CD4-positive, CD25-positive, alpha-beta regulatory T cell (primary cell): ENCODE measurements at regions not wholly inside any gene's neighbourhood (a gene's known extent, or its start where the extent isn't known, plus 50 kb on each side); places are given as distances from the start of the nearest gene placed in this dataset.
"Not testable (repeated sequence)": the region's sequence is repeated elsewhere in the genome, so short reads cannot be mapped to it uniquely, and the experiment has no call there.

Experiments
- ATAC-seq, 2 donors: fragments of 150-1000 bp; cut with Tn5 transposase; one replicate each; pipeline ENCODE4 v1.10.0; 2021; ENCODE audit warnings: low read depth in 2 of 2, moderate number of reproducible peaks in 2 of 2, moderate library complexity in 1 of 2
- DNase-seq, 3 donors: peaks; one replicate each; pipeline versions ENCODE4 v3.0.0 to v3.0.0-alpha.2; 2012 to 2022; ENCODE audit warnings: mixed read lengths in 1 of 3
- H3K27ac ChIP-seq: one replicate; pipeline ENCODE4 v1.7.0; 2013; ENCODE audit warnings: mild to moderate bottlenecking, low read length; ENCODE audit not compliant: insufficient read depth, poor library complexity, severe bottlenecking
- H3K27me3 ChIP-seq: one replicate; pipeline ENCODE4 v1.7.0; 2013; ENCODE audit warnings: low read length; ENCODE audit not compliant: control insufficient read depth, insufficient read depth
- H3K36me3 ChIP-seq: one replicate; pipeline ENCODE4 v1.7.0; 2013; ENCODE audit warnings: mild to moderate bottlenecking, low read length, moderate library complexity; ENCODE audit not compliant: control insufficient read depth, insufficient read depth
- H3K4me1 ChIP-seq: 2 replicates; pipeline ENCODE4 v1.7.0; 2013; ENCODE audit warnings: mild to moderate bottlenecking, low read length; ENCODE audit not compliant: insufficient read depth, control insufficient read depth, poor library complexity, severe bottlenecking
- H3K4me3 ChIP-seq: one replicate; pipeline ENCODE4 v1.7.0; 2013; ENCODE audit warnings: low read depth, mild to moderate bottlenecking, low read length, moderate library complexity
- H3K9me3 ChIP-seq, 2 experiments: 1 replicate in 1 of 2; 2 replicates in 1 of 2; pipeline ENCODE4 v1.7.0; 2013; ENCODE audit warnings: low read length in 2 of 2, mild to moderate bottlenecking in 1 of 2, moderate library complexity in 1 of 2; ENCODE audit not compliant: control insufficient read depth in 2 of 2
- H3K27ac Mint-ChIP-seq, 3 donors: one replicate each; pipeline ENCODE4 v1.8.0; 2020 to 2022; ENCODE audit warnings: mild to moderate bottlenecking in 3 of 3, mixed read lengths in 3 of 3, moderate library complexity in 2 of 3
- H3K27me3 Mint-ChIP-seq: one replicate; pipeline ENCODE4 v1.8.0; 2022; ENCODE audit warnings: mild to moderate bottlenecking, mixed read lengths
- H3K36me3 Mint-ChIP-seq: one replicate; pipeline ENCODE4 v1.8.0; 2020; ENCODE audit warnings: mixed read lengths
- H3K4me1 Mint-ChIP-seq, 4 donors: one replicate each; pipeline ENCODE4 v1.8.0; 2020 to 2022; ENCODE audit warnings: mixed read lengths in 4 of 4, mild to moderate bottlenecking in 1 of 4
- H3K4me3 Mint-ChIP-seq, 4 donors: one replicate each; pipeline ENCODE4 v1.8.0; 2020 to 2022; ENCODE audit warnings: mild to moderate bottlenecking in 4 of 4, mixed read lengths in 4 of 4, moderate library complexity in 3 of 4
- H3K9me3 Mint-ChIP-seq, 7 donors: one replicate each; pipeline ENCODE4 v1.8.0; 2020 to 2022; ENCODE audit warnings: mixed read lengths in 7 of 7, mild to moderate bottlenecking in 3 of 7, moderate library complexity in 2 of 7

DNA sequence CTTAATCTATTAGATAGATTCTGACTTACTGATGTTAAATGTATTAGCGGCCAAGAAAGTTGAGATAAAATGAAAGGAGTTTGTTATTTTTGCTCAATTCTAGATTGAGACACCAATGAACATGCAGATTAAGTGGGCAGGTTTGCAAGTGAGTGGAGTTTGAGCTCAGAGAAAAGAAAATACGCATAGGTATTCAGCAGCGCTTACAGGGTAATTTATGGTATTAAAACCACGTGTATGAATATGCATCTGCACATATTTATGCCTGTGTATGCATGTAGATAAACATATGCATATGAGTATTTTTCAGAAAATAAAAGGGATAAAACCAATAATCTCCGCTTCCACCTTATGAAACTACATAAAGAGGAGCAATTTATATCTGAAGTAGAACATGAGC lies 1450.1 kb downstream of the RPIA start:
- not testable (repeated sequence) for H3K27ac Mint-ChIP-seq, ATAC-seq, H3K9me3 Mint-ChIP-seq, H3K27me3 Mint-ChIP-seq, H3K4me3 ChIP-seq, H3K4me3 Mint-ChIP-seq, H3K9me3 ChIP-seq, H3K27ac ChIP-seq, H3K27me3 ChIP-seq, H3K4me1 ChIP-seq, H3K36me3 ChIP-seq, H3K4me1 Mint-ChIP-seq, H3K36me3 Mint-ChIP-seq, DNase-seq

- H3K36me3 ChIP-seq, H3K4me3 ChIP-seq, H3K9me3 Mint-ChIP-seq, H3K4me1 ChIP-seq, ATAC-seq, H3K36me3 Mint-ChIP-seq, H3K27ac Mint-ChIP-seq, H3K27me3 Mint-ChIP-seq, H3K9me3 ChIP-seq, H3K27me3 ChIP-seq, H3K4me3 Mint-ChIP-seq, H3K27ac ChIP-seq, H3K4me1 Mint-ChIP-seq: not testable (repeated sequence)
- DNase-seq: peak in 1 of 3 donors; percentile 14
These were observed 1460.3 kb downstream of the RPIA start for GRCh38 chr2:90151805-90152204.

GRCh38 chr2:90170978-90171377 lies 1479.5 kb downstream of the RPIA start:
- H3K27ac ChIP-seq, H3K27me3 ChIP-seq, H3K27me3 Mint-ChIP-seq, H3K27ac Mint-ChIP-seq, H3K4me1 ChIP-seq, H3K4me1 Mint-ChIP-seq, H3K36me3 ChIP-seq, H3K9me3 ChIP-seq, H3K9me3 Mint-ChIP-seq, H3K36me3 Mint-ChIP-seq, DNase-seq, H3K4me3 ChIP-seq, ATAC-seq, H3K4me3 Mint-ChIP-seq: not testable (repeated sequence)

GRCh38 chr2:90173081-90173480 lies 1481.6 kb downstream of the RPIA start:
- not testable (repeated sequence) for H3K4me3 Mint-ChIP-seq

GRCh38 chr2:90179591-90179990 lies 1488.1 kb downstream of the RPIA start:
- H3K9me3 Mint-ChIP-seq, H3K36me3 Mint-ChIP-seq, H3K4me1 ChIP-seq, H3K36me3 ChIP-seq, ATAC-seq, H3K4me3 ChIP-seq, H3K27ac Mint-ChIP-seq, H3K27ac ChIP-seq, H3K9me3 ChIP-seq, H3K27me3 ChIP-seq, H3K4me1 Mint-ChIP-seq, H3K27me3 Mint-ChIP-seq, DNase-seq, H3K4me3 Mint-ChIP-seq: not testable (repeated sequence)

More at GRCh38 chr2:90173081-90173480, 1481.6 kb downstream of the RPIA start:
- not testable (repeated sequence) for H3K27me3 ChIP-seq, H3K36me3 ChIP-seq, H3K27me3 Mint-ChIP-seq, ATAC-seq, H3K9me3 ChIP-seq, H3K36me3 Mint-ChIP-seq, H3K4me3 ChIP-seq, DNase-seq, H3K4me1 Mint-ChIP-seq, H3K4me1 ChIP-seq, H3K27ac Mint-ChIP-seq, H3K27ac ChIP-seq, H3K9me3 Mint-ChIP-seq

GRCh38 chr2:90207454-90208058 lies 1516.1 kb downstream of the RPIA start:
- no peak for ATAC-seq
- Mint-ChIP-seq H3K27ac (no peak overlapping the region), H3K27me3 (no peaks in the 10 kb centered on the region), H3K36me3 (no peaks in the 10 kb centered on the region), H3K4me3 (no peak overlapping the region), H3K4me1 (no peaks in the 10 kb centered on the region), H3K9me3 (peaks cover 0 to 3% (median 0%) of the 10 kb centered on the region in 7 donors)
- DNase-seq: no peak
- Histone ChIP-seq H3K4me1 (no peaks in the 10 kb centered on the region), H3K9me3 (no peaks in the 10 kb centered on the region), H3K36me3 (no peaks in the 10 kb centered on the region), H3K4me3 (no peak overlapping the region), H3K27me3 (no peaks in the 10 kb centered on the region), H3K27ac (no peak overlapping the region)

DNA sequence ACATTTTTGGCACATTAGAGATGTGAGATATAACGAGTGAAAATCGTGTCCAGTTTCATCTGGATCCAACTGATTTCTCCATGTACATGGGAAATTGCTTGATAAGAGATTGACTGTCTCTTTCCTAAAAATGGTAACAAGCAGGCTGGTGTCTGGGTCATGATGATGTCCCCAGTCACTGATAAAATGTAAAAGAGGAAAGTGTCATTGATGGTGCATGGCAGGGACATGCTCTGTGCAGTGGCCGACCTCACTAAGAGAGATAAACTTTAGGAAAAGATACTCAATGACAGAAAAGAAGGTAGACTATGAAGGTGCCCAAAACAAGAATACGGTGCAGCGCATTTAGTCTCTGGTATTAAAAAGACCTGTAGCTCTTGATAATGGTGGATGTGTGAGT lies 1517.5 kb downstream of the RPIA start:
- Histone ChIP-seq H3K9me3 (no peaks in the 10 kb centered on the region), H3K36me3 (no peaks in the 10 kb centered on the region), H3K4me1 (no peaks in the 10 kb centered on the region), H3K4me3 (no peak overlapping the region), H3K27ac (no peak overlapping the region), H3K27me3 (no peaks in the 10 kb centered on the region)
- Mint-ChIP-seq H3K36me3 (no peaks in the 10 kb centered on the region), H3K27ac (no peak overlapping the region), H3K27me3 (no peaks in the 10 kb centered on the region), H3K4me3 (peak overlapping the region in 1 of 4 donors; percentile 38), H3K4me1 (no peaks in the 10 kb centered on the region), H3K9me3 (no peaks in the 10 kb centered on the region)
- DNase-seq: no peak
- ATAC-seq: no peak

DNA sequence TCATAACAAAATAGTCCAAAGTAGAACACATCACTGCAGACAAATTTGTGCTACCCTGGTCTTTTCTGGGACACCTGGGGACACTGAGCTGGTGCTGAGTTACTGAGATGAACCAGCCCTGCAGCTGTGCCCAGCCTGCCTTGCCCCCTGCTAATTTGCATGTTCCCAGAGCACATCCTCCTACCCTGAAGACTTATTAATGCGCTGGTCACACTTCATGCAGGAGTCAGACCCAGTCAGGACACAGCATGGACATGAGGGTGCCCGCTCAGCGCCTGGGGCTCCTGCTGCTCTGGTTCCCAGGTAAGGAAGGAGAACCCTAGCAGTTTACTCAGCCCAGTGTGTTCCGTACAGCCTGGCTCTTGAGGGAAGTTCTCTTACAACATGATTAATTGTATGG lies 1518.3 kb downstream of the RPIA start:
- no peak overlapping the region for H3K4me3 Mint-ChIP-seq
- DNase-seq (no peak), ATAC-seq (no peak)
- Histone ChIP-seq H3K36me3 (no peaks in the 10 kb centered on the region), H3K27ac (no peak overlapping the region), H3K9me3 (no peaks in the 10 kb centered on the region), H3K27me3 (no peaks in the 10 kb centered on the region), H3K4me1 (no peaks in the 10 kb centered on the region), H3K4me3 (no peak overlapping the region)
- H3K27me3 Mint-ChIP-seq: no peaks in the 10 kb centered on the region
- no peaks in the 10 kb centered on the region for H3K4me1 Mint-ChIP-seq
- no peak overlapping the region for H3K27ac Mint-ChIP-seq
- H3K9me3 Mint-ChIP-seq: no peaks in the 10 kb centered on the region
- no peaks in the 10 kb centered on the region for H3K36me3 Mint-ChIP-seq
